NCI-H2081 (cell line): ENCODE measurements at regions not wholly inside any gene's neighbourhood (a gene's known extent, or its start where the extent isn't known, plus 50 kb on each side); places are given as distances from the start of the nearest gene placed in this dataset.
"Not testable (repeated sequence)": the region's sequence is repeated elsewhere in the genome, so short reads cannot be mapped to it uniquely, and the experiment has no call there.

Experiments
- DNase-seq, 2 experiments: peaks; one replicate each; lab custom pipeline; 2025; lab: John Stamatoyannopoulos, UW

DNA sequence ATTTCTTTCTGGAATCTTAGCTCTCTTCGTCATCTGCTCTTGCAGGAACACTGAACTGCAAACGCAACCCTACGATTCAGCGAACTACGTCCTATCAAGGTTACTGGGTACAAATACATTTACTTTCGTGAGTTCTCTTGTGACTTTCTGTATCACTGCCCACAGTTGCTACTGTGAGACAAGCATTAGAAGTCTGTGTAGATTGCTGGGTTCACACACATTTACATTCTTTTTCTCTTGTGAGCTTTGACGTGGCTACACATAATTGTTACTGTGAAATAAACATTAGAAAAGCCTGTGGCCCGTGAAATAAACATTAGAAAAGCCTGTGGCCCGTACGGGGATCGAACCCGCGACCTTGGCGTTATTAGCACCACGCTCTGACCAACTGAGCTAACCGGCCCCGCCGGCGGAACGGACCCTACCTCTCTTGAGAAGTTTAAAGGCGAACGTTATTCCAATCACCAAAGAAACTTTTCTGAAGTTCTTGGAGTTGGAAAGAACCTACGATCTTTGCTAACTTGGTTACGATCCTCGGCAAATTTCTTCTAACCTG lies 61.2 kb upstream of the ZNF322 start:
- DNase-seq: not testable (repeated sequence)

DNA sequence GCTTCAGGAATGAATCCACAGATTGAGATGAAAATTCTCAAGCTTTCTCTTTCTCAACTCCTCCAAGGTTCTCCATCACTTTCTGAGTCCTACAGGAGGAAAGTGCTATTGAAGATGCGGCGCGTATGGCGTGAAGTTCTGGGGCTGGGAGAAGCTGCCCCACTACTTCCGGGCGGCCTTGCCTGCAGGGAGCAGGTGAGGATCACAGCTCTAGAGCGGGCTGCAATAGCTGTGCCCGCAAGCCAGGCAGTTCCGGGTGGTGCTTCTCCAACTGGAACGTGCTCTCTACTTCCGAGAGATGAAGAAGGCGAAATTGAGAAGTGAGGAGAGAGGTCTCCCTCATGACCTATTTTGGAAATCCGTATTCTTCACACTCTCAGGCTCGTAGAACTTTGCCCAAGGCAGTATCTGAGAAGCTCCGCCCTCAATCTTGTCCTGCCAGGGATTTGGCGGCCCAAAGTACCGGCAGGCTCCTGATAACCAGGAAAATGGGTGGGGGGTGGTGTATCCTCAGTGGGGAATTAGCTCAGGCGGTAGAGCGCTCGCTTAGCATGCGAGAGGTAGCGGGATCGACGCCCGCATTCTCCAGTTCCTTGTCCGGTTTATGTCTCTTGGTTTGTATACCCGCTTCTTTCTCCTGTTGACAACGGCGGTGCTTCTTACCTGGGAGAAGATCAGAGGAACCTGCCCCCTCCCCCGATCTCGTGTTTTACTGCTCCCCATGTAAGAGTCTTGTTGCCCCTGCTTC lies 70.6 kb upstream of the ZNF322 start:
- not testable (repeated sequence) for DNase-seq

DNA sequence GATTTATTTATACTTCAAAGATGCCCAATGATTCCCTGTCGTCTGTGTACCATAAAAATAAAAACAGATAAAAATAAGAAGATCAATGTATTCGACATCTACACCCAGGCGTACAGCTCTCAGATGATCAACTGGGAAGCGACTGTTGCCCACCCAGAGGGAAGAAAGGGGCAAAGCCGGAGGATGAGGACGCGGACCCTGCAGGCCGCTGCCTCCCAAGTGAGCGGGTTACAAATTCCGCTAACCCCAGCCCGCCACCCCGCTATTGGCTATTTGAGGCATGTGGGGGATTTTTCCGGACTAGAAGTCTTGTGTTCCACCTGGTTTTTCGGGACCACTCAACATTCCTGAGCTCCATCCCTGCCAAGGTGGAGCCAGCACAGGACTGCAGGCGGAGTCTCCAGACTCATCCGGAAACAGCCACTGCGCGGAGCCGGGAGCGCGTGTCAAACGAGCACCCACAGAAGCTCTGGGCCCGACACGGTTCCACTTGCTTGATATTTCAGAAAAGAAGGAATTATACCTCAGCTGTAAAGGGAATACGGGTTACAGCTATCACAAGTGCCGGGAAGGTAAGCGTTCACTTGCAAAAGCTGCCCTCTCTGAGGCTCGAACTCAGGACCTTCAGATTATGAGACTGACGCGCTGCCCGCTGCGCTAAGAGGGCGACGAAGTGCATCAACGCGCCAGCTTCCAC lies 75.4 kb upstream of the ZNF322 start:
- not testable (repeated sequence) for DNase-seq

DNA sequence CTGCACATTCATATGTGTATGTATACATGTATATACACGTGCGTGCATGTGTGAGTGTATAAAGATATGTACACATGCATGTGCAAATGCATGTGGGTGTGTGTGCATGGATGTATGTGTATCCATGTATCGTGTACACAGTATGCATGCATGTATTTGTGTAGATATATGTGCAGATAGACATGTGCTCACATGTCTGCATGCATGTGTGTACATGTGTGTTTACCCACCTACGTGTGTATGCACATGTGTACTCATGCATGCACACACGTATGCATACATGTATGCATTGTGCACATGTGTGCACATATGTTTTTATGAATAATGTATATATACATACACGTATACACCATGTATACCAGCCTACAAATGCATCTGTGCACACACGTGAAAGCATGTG lies 80.3 kb upstream of the ZNF322 start:
- DNase-seq: no peak

DNA sequence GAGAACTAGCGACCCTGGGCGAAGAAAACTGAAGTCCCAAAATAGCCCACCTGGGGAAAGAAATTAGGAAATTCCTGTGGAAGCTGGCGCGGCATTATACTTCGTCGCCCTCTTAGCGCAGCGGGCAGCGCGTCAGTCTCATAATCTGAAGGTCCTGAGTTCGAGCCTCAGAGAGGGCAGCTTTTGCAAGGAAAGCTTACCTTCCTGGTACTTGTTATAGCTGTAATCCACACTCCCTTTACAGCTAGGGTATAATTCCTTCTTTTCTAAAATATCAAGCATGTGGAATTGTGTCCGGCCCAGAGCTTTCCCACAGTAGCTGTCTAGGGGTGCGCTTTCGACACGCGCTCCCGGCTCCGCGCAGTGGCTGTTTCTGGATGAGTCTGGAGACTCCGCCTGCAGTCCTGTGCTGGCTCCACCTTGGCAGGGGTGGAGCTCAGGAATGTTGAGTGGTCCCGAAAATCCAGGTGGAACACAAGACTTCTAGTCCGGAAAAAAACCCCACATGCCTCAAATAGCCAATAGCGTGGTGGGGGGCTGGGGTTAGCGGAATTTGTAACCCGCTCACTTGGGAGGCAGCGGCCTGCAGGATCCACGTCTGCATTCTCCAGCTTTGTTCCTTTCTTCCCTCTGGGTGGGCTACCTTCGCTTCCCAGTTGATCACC lies 83.7 kb upstream of the ZNF322 start:
- DNase-seq: no peak

DNA sequence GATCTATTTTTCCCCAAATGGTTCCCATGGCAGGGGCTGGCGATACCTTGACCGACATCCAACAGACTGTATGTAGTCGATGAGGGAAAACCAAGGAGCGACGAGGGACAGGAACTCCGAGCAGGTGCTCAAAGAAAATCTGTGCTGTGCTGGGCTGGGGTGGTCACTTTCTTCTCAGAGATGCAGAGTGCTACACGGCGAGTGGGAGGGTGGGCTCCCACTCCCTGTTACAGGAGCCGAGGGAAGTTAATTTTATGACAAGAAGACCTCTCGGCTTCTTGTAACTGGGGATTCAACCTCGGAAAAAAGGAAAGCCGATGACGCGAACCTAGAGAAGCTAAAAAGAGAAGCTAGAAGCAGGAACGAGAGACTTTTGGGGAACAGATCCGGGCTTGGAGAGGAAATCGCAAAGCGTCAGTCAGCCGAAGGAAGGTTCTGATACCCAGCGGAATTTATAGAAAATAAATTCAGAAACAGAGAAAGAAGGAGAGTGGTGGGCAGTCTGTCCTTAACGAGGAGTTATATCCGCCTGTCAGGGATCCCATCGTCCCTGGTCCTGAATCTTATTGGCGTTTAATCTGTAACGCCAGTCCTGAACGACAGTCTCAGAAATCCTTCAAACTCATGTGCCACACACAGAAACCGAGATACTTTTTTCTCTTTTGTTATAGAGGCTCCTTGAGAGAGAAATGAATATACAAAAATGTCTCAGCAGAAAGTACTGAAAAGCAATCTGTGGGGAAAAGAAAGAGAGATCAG lies 84.6 kb upstream of the ZNF322 start:
- no peak for DNase-seq

DNA sequence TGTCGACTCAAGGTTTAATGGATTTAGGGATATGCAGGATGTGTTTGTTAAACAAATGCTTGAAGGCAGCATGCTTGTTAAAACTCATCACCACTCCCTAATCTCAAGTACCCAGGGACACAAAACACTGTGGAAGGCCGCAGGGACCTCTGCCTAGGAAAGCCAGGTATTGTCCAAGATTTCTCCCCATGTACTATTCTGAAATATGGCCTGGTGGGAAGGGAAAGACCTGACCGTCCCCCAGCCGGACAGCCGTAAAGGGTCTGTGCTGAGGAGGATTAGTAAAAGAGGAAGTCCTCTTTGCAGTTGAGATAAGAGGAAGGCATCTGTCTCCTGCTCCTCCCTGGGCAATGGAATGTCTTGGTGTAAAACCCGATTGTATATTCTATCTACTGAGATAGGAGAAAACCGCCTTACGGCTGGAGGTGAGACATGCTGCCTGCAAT lies 85.3 kb upstream of the ZNF322 start:
- not testable (repeated sequence) for DNase-seq

DNA sequence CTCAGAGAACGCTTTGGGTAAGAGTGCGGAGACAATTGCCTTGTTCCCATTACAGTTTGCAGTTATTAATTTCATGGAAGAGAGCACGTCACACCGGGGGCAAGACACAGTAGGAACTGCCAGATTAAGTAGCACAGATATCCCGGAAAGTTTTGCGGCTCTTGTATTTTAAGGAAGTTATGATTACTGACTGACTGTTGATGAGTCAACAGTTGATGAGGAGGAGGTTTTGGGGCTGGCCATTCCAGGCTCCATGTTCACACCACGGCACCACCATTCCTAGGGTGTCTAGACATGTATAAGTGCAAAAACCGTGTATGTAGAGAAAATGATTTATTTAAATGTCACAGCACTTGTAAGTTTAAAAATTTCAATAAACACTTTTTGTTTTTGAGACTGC lies 86.4 kb upstream of the ZNF322 start:
- not testable (repeated sequence) for DNase-seq

DNA sequence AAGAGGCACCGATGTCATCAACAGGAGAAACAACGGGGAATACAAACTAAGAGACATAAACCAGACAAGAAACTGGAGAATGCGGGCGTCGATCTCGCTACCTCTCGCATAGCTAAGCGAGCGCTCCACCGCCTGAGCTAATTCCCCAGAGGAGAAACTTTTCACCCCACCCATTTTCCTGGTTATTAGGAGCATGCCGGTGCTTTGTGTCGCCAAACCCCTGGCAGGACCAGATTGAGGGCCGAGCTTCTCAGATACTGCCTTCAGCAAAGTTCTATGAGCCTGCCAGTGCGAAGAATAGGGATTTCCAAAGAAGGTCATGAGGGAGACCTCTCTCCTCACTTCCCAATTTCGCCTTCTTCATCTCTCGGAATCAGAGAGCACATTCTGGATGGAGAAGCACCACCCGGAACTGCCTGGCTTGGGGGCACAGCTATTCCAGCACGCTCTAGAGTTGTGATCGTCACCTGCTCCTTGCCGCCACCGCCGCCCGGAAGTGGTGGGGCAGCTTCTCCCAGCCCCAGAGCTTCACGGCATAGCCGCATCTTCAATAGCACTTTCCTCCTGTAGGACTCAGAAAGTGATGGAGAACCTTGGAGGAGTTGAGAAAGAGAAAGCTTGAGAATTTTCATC lies 89.7 kb upstream of the ZNF322 start:
- not testable (repeated sequence) for DNase-seq

DNA sequence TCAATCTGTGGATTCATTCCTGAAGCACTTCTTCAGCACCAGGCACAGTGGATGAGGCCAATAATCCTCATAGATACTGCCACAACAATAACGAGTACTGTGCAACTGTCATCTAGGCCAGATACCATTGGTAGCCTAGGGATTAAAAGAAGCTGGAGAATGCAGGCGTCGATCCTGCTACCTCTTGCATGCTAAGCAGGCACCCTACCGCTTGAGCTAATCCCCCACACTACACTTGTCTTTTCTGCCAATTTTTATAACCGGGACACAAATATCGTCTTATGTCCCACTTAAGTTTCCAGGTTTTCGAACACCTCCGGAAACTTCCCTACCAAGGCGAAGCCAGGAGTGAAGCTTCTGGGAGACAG lies 90.2 kb upstream of the ZNF322 start:
- not testable (repeated sequence) for DNase-seq

DNA sequence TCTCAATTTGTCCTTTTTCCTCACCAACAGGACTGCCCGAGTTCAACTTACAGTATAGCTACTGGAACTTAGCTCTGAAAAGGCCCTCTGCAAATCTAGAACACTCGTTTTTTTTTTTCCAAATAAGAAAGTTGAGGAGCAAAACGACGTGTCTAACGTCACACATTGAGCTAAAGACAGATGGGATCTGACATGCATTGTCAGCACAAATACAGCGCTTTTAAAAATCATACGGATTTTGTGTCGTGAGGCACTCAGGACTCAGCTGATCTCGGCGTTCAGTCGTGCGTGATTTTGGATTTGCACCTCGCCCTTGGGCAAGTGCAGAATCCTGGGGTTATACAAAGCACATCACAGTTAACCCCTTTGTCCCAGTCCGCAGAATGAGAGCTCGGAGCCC lies 94.7 kb upstream of the ZNF322 start:
- DNase-seq: no peak

DNA sequence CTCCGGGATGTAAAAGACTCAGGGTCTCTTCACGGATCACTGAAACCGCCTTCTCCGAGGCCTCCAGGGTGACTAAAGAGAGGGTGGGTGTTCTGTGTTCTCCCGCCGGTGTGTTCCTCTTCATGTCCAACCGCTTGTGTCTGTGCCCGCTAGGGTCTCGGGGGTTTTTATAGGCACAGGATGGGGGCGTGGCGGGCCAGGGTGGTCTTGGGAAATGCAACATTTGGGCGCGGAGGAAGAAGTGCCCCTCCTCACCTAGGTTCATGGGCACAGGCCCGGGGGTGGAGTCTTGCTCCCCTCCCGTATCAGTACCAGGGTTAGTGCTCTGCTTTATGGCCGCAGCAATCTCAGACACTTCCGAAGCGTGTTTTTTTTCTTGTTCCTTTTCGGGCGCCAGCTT lies 95.3 kb upstream of the ZNF322 start:
- DNase-seq: not testable (repeated sequence)

DNA sequence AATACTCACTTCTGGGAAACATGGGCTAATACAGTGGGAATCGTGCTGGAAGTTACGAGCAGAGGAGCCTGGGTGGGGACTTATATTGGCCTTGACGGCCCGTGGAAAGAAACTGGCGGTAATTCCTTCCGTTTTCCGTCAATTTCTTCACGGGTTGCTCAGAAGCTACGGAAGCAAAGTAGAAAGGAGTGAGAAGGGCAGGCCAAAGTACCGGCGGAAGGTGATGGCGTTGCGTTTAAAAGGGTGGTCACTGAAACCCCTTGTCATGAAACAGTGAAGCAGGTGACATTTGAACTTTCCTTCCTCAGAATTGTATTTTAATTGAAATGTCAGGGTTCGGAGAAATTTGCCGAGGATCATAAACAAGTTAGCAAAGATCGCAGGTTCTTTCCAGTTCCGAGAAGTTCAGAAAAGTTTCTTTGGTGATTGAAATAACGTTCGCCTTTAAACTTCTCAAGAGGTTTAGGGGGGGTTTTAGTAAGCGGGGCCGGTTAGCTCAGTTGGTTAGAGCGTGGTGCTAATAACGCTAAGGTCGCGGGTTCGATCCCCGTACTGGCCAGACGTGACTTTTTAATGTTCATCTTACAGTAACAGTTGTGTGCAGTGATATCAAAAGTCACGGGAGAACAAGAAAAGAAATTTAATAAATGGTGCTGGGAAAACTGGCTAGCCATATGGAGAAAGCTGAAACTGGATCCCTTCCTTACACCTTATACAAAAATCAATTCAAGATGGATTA lies 96.7 kb upstream of the ZNF322 start:
- DNase-seq: not testable (repeated sequence)

DNA sequence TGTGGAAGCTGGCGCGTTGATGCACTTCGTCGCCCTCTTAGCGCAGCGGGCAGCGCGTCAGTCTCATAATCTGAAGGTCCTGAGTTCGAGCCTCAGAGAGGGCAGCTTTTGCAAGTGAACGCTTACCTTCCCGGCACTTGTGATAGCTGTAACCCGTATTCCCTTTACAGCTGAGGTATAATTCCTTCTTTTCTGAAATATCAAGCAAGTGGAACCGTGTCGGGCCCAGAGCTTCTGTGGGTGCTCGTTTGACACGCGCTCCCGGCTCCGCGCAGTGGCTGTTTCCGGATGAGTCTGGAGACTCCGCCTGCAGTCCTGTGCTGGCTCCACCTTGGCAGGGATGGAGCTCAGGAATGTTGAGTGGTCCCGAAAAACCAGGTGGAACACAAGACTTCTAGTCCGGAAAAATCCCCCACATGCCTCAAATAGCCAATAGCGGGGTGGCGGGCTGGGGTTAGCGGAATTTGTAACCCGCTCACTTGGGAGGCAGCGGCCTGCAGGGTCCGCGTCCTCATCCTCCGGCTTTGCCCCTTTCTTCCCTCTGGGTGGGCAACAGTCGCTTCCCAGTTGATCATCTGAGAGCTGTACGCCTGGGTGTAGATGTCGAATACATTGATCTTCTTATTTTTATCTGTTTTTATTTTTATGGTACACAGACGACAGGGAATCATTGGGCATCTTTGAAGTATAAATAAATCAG lies 106.8 kb upstream of the ZNF322 start:
- DNase-seq: not testable (repeated sequence)

DNA sequence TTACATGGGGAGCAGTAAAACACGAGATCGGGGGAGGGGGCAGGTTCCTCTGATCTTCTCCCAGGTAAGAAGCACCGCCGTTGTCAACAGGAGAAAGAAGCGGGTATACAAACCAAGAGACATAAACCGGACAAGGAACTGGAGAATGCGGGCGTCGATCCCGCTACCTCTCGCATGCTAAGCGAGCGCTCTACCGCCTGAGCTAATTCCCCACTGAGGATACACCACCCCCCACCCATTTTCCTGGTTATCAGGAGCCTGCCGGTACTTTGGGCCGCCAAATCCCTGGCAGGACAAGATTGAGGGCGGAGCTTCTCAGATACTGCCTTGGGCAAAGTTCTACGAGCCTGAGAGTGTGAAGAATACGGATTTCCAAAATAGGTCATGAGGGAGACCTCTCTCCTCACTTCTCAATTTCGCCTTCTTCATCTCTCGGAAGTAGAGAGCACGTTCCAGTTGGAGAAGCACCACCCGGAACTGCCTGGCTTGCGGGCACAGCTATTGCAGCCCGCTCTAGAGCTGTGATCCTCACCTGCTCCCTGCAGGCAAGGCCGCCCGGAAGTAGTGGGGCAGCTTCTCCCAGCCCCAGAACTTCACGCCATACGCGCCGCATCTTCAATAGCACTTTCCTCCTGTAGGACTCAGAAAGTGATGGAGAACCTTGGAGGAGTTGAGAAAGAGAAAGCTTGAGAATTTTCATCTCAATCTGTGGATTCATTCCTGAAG lies 111.6 kb upstream of the ZNF322 start:
- not testable (repeated sequence) for DNase-seq

DNA sequence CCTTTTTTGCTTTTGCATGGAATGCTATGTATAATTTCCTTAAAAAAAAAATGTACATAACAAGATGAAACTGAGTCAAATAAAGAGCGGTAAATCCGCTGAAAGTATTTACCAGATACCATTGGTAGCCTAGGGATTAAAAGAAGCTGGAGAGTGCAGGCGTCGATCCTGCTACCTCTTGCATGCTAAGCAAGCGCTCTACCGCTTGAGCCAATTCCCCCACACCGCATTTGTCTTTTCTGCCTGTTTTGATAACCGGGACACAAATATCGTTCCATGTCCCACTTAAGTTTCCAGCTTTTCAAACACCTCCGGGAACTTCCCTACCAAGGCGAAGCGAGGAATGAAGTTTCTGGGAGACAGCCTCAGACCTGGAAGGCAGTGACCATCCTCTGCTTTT lies 113.9 kb upstream of the ZNF322 start:
- not testable (repeated sequence) for DNase-seq

DNA sequence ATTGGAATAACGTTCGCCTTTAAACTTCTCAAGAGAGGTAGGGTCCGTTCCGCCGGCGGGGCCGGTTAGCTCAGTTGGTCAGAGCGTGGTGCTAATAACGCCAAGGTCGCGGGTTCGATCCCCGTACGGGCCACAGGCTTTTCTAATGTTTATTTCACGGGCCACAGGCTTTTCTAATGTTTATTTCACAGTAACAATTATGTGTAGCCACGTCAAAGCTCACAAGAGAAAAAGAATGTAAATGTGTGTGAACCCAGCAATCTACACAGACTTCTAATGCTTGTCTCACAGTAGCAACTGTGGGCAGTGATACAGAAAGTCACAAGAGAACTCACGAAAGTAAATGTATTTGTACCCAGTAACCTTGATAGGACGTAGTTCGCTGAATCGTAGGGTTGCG lies 121.0 kb upstream of the ZNF322 start:
- not testable (repeated sequence) for DNase-seq

DNA sequence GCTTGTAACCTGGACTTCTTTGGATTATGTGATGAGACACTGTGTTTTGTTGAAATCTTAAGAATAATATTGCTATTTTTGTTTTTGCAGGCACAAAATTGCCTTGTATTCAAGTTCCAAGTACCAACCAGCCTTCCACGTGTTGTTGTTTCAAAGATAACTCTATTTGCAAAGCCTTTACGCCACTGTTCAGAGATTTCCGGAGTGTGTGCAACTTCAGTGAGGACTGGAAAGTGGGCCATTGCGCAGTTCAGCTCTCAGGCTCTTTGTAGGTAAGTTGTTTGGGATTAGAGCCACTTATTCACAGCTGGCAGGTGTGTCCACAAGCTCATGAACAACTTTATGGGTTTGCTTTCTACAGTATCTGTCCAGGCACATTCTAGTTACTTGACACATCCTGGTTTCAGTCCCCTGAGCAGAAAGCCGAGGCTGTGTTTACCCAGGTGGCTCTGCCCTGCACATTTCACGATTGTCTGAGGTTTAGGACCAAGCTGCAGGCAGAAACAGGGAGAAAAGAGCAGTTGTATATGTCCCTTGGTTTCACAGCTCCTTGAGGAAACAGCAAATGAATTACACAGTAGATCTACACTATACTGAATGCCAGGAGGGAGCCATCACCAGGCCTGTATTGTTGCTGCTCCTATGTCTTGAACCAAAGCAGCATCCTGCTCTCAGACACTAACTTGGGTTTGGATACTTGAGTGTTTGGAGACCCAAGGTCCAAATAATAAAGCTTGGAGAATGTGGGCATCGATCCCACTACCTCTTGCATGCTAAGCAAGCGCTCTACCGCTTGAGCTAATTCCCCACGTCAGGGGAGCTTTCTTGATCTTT lies 136.1 kb upstream of the ZNF322 start:
- not testable (repeated sequence) for DNase-seq
